Mesodermal cell (in vitro differentiated cells): ENCODE measurements at regions not wholly inside any gene's neighbourhood (a gene's known extent, or its start where the extent isn't known, plus 50 kb on each side); places are given as distances from the start of the nearest gene placed in this dataset.
"Not testable (repeated sequence)": the region's sequence is repeated elsewhere in the genome, so short reads cannot be mapped to it uniquely, and the experiment has no call there.

Experiments used
- H3K27ac ChIP-seq: 2 replicates; pipeline ENCODE4 v1.7.0; 2013; ENCODE audit warnings: mild to moderate bottlenecking, low read depth, low read length, moderate library complexity; ENCODE audit not compliant: severe bottlenecking
- H3K36me3 ChIP-seq: 2 replicates; pipeline ENCODE4 v1.7.1; 2013; ENCODE audit warnings: mild to moderate bottlenecking, low read length, moderate library complexity; ENCODE audit not compliant: control insufficient read depth, insufficient read depth
- H3K4me1 ChIP-seq: one replicate; pipeline ENCODE4 v1.7.1; 2013; ENCODE audit warnings: mild to moderate bottlenecking, low read length; ENCODE audit not compliant: insufficient read depth, control insufficient read depth, poor library complexity, severe bottlenecking
- H3K4me3 ChIP-seq: 2 replicates; pipeline ENCODE4 v1.7.0; 2013; ENCODE audit warnings: low read length, control low read depth, mild to moderate bottlenecking; ENCODE audit not compliant: insufficient read depth, poor library complexity, severe bottlenecking; ENCODE audit errors: extremely low read depth
- H3K9me3 ChIP-seq: 2 replicates; pipeline ENCODE4 v1.7.1; 2013; ENCODE audit warnings: mild to moderate bottlenecking, low read length, moderate library complexity; ENCODE audit not compliant: control insufficient read depth
- WGBS, 2 experiments: methylation state at CpG; one replicate each; pipeline ENCODE4 v1.1.5; 2013; ENCODE audit warnings: missing lambda C conversion rate in 2 of 2; ENCODE audit not compliant: insufficient coverage in 2 of 2; 5-methylcytosine and 5-hydroxymethylcytosine counted together

DNA sequence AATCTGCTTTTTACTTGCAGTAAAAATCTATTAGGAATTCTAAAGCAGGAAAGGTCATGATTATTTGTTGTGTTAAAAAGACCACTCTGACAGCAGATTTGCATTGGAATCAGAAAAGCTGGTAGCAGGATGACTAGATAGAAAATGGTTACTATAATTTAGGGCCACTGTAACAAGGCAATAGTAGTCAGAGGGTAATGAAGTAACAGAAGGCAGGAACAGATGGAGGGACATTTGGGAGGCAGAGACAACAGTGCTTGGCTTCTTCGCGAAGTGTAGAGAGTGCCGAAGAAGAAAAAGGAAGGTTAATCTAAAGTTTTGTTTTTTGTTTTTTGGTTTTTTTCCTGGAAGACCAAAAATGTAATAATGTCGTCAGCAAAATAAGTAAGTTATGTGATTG lies 129.8 kb upstream of the SLC5A12 start:
- Histone ChIP-seq H3K4me1 (no peaks in the 10 kb centered on the region), H3K4me3 (no peak overlapping the region), H3K36me3 (no peaks in the 10 kb centered on the region), H3K27ac (no peak overlapping the region), H3K9me3 (no peaks in the 10 kb centered on the region)
- WGBS, 2 experiments = 90 to 97% methylated on average over 4 of the region's 4 CpGs

- Histone ChIP-seq H3K9me3 (no peaks in the 10 kb centered on the region), H3K36me3 (no peaks in the 10 kb centered on the region), H3K27ac (no peak overlapping the region), H3K4me1 (no peaks in the 10 kb centered on the region), H3K4me3 (no peak overlapping the region)
These were observed 135.8 kb upstream of the FIBIN start for GRCh38 chr11:26858098-26858497.

- Histone ChIP-seq H3K4me1 (no peaks in the 10 kb centered on the region), H3K36me3 (no peaks in the 10 kb centered on the region), H3K27ac (no peak overlapping the region), H3K4me3 (no peak overlapping the region), H3K9me3 (no peaks in the 10 kb centered on the region)
- WGBS, 2 experiments = 82 to 87% methylated on average over 2 of the region's 3 CpGs
These were observed 134.5 kb upstream of the FIBIN start for GRCh38 chr11:26859416-26859815.

DNA sequence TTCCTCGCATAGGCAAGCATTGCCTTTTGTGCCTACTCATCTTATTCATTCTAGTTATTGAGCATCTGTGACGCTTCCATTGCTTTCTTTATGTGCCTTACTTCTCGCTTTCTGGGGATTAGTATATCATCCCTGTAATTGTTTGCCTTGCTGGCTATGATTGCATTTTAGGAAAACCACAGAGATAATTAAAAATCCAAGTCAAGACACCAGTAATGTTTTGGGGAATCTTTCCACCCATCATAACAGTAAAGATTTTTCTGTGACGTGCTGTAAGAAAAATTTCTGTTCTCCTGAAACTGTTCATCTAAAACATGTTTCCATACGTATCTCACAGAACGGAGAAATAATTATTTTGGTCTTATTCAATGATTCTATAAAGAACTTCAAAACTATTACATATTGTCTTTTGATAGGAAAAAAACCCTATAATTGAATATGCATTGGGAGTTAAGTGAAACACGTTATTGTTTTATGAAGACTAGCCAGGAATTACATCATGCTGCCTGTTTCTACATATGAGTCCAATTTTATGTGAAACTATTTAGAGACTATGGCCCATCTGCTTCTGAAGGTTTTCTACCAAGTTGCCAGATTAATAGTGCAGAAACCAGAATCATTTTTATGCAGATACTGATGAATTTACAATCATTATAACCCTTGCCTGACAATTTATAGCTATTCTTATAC lies 133.7 kb upstream of the FIBIN start:
- Histone ChIP-seq H3K27ac (no peak overlapping the region), H3K4me1 (no peaks in the 10 kb centered on the region), H3K4me3 (no peak overlapping the region), H3K36me3 (no peaks in the 10 kb centered on the region), H3K9me3 (no peaks in the 10 kb centered on the region)
- 71 to 86% methylated on average over 1 to 2 of the region's 7 CpGs for WGBS, 2 experiments

GRCh38 chr11:26860895-26861294 lies 133.0 kb upstream of the FIBIN start:
- Histone ChIP-seq H3K36me3 (no peaks in the 10 kb centered on the region), H3K9me3 (no peaks in the 10 kb centered on the region), H3K4me1 (no peaks in the 10 kb centered on the region), H3K4me3 (no peak overlapping the region), H3K27ac (no peak overlapping the region)
- no CpG with 5 or more reads among the region's 1 CpG for WGBS, 2 experiments

- Histone ChIP-seq H3K4me1 (no peaks in the 10 kb centered on the region), H3K9me3 (no peaks in the 10 kb centered on the region), H3K36me3 (no peaks in the 10 kb centered on the region), H3K27ac (no peak overlapping the region), H3K4me3 (no peak overlapping the region)
These were observed 131.1 kb upstream of the FIBIN start for GRCh38 chr11:26862801-26863200.

DNA sequence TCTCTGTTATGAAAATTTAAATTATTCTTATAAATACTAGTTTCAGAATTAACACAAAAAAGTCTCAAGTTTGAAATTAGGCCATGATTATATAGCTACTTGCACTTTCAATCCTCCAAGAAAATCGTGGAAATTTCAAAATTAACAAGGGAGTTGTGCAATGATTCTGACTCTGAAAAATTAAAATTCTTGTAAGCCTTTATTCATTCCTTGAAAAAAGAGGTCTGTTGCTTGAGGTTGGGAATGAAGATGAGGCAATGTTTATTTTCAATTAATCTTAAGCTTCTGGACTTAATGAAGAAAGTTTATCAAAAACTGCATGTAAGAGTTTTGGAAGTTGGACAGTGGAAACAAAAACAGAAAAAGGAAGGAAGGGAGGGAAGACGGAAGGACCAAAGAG lies 128.2 kb upstream of the FIBIN start:
- no peaks in the 10 kb centered on the region for H3K9me3 ChIP-seq
- 75 to 100% methylated on average over 1 of the region's 2 CpGs for WGBS, 2 experiments
- H3K4me3 ChIP-seq = no peak overlapping the region
- no peaks in the 10 kb centered on the region for H3K36me3 ChIP-seq
- no peak overlapping the region for H3K27ac ChIP-seq
- no peaks in the 10 kb centered on the region for H3K4me1 ChIP-seq

DNA sequence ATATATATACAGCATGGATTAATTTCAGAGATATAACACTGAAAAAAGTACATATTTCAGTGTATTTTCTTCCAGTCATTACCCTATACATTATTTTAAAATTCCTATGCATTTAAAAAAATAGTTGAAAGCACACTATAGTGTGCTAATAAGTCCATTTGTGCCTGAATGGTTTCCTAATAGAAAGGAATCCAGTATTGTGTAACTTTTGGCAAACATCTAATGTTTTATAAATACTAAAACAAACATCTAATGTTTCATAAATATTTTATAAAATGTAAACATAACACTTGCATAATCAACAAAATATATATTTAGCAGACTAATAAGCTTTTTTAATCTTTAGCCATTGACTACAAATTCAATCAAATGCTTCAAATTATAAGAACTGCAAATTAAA lies 126.6 kb upstream of the FIBIN start:
- no peaks in the 10 kb centered on the region for H3K9me3 ChIP-seq
- no peaks in the 10 kb centered on the region for H3K36me3 ChIP-seq
- H3K4me1 ChIP-seq = no peaks in the 10 kb centered on the region
- no peak overlapping the region for H3K4me3 ChIP-seq
- no peak overlapping the region for H3K27ac ChIP-seq

DNA sequence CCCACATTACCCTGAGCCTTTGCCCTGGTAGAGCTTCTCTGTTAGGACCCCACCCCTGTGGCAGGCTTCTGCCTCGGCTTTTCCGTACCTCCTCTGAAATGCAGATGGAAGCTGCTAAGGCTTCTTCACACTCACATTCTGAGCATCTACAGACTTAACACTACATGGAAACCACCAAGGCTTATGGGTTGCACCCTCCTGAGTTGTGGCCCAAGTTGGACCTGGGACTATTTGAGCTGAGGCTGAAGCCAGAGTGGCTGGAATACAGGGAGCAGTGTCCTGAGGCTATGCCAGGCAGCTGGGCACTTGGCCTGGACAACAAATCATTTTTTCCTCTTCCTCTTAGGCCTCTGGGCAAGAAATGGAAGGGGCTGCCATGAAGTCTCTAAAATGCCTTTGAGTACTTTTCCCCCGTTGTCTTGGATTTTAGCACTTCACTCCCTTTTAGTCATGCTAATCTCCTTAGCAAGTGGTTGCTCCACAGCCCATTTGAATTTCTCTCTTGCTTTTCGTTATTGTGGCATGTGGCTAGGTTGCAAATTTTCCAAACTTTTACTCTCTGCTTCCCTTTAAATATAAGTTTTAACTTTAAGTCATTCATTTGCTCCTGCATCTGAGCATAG lies 114.8 kb upstream of the FIBIN start:
- 58 to 80% methylated on average over 3 to 4 of the region's 4 CpGs for WGBS, 2 experiments
- H3K36me3 ChIP-seq = no peaks in the 10 kb centered on the region

GRCh38 chr11:26882363-26882880 lies 111.5 kb upstream of the FIBIN start:
- H3K36me3 ChIP-seq, H3K4me3 ChIP-seq, H3K4me1 ChIP-seq, H3K9me3 ChIP-seq, H3K27ac ChIP-seq: not testable (repeated sequence)
- WGBS, 2 experiments = 78 to 88% methylated on average over 3 to 4 of the region's 4 CpGs

More for the DNA sequence above, 114.8 kb upstream of the FIBIN start:
- H3K4me1 ChIP-seq = no peaks in the 10 kb centered on the region
- H3K9me3 ChIP-seq = peaks cover 7% of the 10 kb centered on the region
- H3K27ac ChIP-seq = no peak overlapping the region
- H3K4me3 ChIP-seq = no peak overlapping the region

- H3K4me1 ChIP-seq = no peaks in the 10 kb centered on the region
- H3K36me3 ChIP-seq = no peaks in the 10 kb centered on the region
- WGBS, 2 experiments = 100% methylated on average over 1 of the region's 2 CpGs; no CpG with 5 or more reads in 1 of the 2 experiments
These were observed 102.4 kb upstream of the FIBIN start for GRCh38 chr11:26891501-26891900.

More at GRCh38 chr11:26891501-26891900, 102.4 kb upstream of the FIBIN start:
- no peak overlapping the region for H3K27ac ChIP-seq
- H3K9me3 ChIP-seq = no peaks in the 10 kb centered on the region
- no peak overlapping the region for H3K4me3 ChIP-seq
